HG02870 (cell line): ENCODE measurements at regions not wholly inside any gene's neighbourhood (a gene's known extent, or its start where the extent isn't known, plus 50 kb on each side); places are given as distances from the start of the nearest gene placed in this dataset.
"Not testable (repeated sequence)": the region's sequence is repeated elsewhere in the genome, so short reads cannot be mapped to it uniquely, and the experiment has no call there.

Source experiments
- ATAC-seq: cut with Tn5 transposase; IDR thresholded peaks from one replicate; pipeline ENCODE4 v1.9.1; 2021; ENCODE audit warnings: mild to moderate bottlenecking, moderate library complexity; ENCODE audit not compliant: unreplicated experiment

GRCh38 chr13:71218960-71219359 is 648.0 kb downstream of the DACH1 start:
- ATAC-seq, result no peak

GRCh38 chr13:71217827-71218226 is 649.2 kb downstream of the DACH1 start:
- no peak for ATAC-seq

GRCh38 chr13:71214821-71215220 is 652.2 kb downstream of the DACH1 start:
- no peak for ATAC-seq

GRCh38 chr13:71214357-71214756 is 652.6 kb downstream of the DACH1 start:
- no peak for ATAC-seq

GRCh38 chr13:71213252-71213821 is 653.7 kb downstream of the DACH1 start:
- ATAC-seq, result no peak

- no peak for ATAC-seq
Observed at GRCh38 chr13:71210861-71211260, 656.1 kb downstream of the DACH1 start.

- no peak for ATAC-seq
Observed at GRCh38 chr13:71209217-71209616, 657.8 kb downstream of the DACH1 start.

GRCh38 chr13:71184583-71184982 is 682.4 kb downstream of the DACH1 start:
- not testable (repeated sequence) for ATAC-seq

- not testable (repeated sequence) for ATAC-seq
Observed at GRCh38 chr13:71183352-71183751, 683.7 kb downstream of the DACH1 start.

- ATAC-seq, result no peak
Observed at GRCh38 chr13:71171740-71172139, 695.3 kb downstream of the DACH1 start.

GRCh38 chr13:71169180-71169579 is 697.8 kb downstream of the DACH1 start:
- ATAC-seq, result no peak

GRCh38 chr13:71156550-71156949 is 710.5 kb downstream of the DACH1 start:
- ATAC-seq, result no peak

GRCh38 chr13:71149498-71150363 is 717.3 kb downstream of the DACH1 start:
- no peak for ATAC-seq

GRCh38 chr13:71149046-71149445 is 718.0 kb downstream of the DACH1 start:
- ATAC-seq, result no peak

- ATAC-seq, result no peak
Observed at GRCh38 chr13:71148396-71148795, 718.6 kb downstream of the DACH1 start.

GRCh38 chr13:71144883-71145282 is 722.1 kb downstream of the DACH1 start:
- ATAC-seq, result no peak

GRCh38 chr13:71137101-71137500 is 729.9 kb downstream of the DACH1 start:
- no peak for ATAC-seq

GRCh38 chr13:71124230-71124629 is 742.8 kb downstream of the DACH1 start:
- no peak for ATAC-seq

GRCh38 chr13:71118779-71119364 is 748.1 kb downstream of the DACH1 start:
- ATAC-seq, result no peak

GRCh38 chr13:71117920-71118319 is 749.1 kb downstream of the DACH1 start:
- ATAC-seq, result no peak

- ATAC-seq, result no peak
Observed at GRCh38 chr13:71115301-71115700, 751.7 kb downstream of the DACH1 start.

- ATAC-seq, result no peak
Observed at GRCh38 chr13:71096421-71096820, 770.6 kb downstream of the DACH1 start.
